Neural cell (in vitro differentiated cells): ENCODE measurements at regions not wholly inside any gene's neighbourhood (a gene's known extent, or its start where the extent isn't known, plus 50 kb on each side); places are given as distances from the start of the nearest gene placed in this dataset.

Experiments used
- H2AFZ ChIP-seq: fragments of 200-600, 300-800 bp; sonication (generic), shearing (Covaris generic); 2 replicates; pipeline ENCODE4 v1.6.0; 2014; ENCODE audit warnings: low read depth, mild to moderate bottlenecking, antibody characterized with exemption, low read length, moderate library complexity
- H3F3A ChIP-seq: fragments of 200-600 bp; shearing (Covaris generic); 2 replicates; pipeline ENCODE4 v1.6.1; 2016; ENCODE audit warnings: mild to moderate bottlenecking, moderate library complexity, mixed read lengths, antibody characterized with exemption, low read length; ENCODE audit not compliant: insufficient read depth, poor library complexity, severe bottlenecking
- H3K27ac ChIP-seq: fragments of 200-600, 300-800 bp; sonication (generic), shearing (Covaris generic); 2 replicates; pipeline ENCODE4 v1.5.1; 2014; ENCODE audit warnings: mild to moderate bottlenecking, low read length, moderate library complexity
- H3K27me3 ChIP-seq: fragments of 300-800, 200-600 bp; sonication (generic), shearing (Covaris generic); 2 replicates; pipeline ENCODE4 v1.6.0; 2014; ENCODE audit warnings: mild to moderate bottlenecking, low read depth, low read length, moderate library complexity; ENCODE audit not compliant: insufficient read depth
- H3K36me3 ChIP-seq: fragments of 300-800, 200-600 bp; sonication (generic), shearing (Covaris generic); 2 replicates; pipeline ENCODE4 v1.5.1; 2014; ENCODE audit warnings: mild to moderate bottlenecking, antibody characterized with exemption, low read length, moderate library complexity; ENCODE audit not compliant: insufficient read depth
- H3K4me2 ChIP-seq: fragments of 300-800, 200-600 bp; sonication (generic), shearing (Covaris generic); 2 replicates; pipeline ENCODE4 v1.6.0; 2014; ENCODE audit warnings: mild to moderate bottlenecking, low read length
- H3K4me3 ChIP-seq: fragments of 300-800, 200-600 bp; sonication (generic), shearing (Covaris generic); 2 replicates; pipeline ENCODE4 v1.5.1; 2014; ENCODE audit warnings: mild to moderate bottlenecking, low read length, moderate library complexity
- H3K79me2 ChIP-seq: fragments of 200-600 bp; shearing (Covaris generic); replicated peaks from 2 replicates; pipeline ENCODE4 v1.6.0; 2014; ENCODE audit warnings: mild to moderate bottlenecking, low read length, moderate library complexity; ENCODE audit not compliant: insufficient read depth
- H3K9ac ChIP-seq: fragments of 300-800, 200-600 bp; sonication (generic), shearing (Covaris generic); 2 replicates; pipeline ENCODE4 v1.6.1; 2016; ENCODE audit warnings: mild to moderate bottlenecking, low read length, mixed read lengths
- H3K9me2 ChIP-seq: fragments of 200-600 bp; shearing (Covaris generic); 2 replicates; pipeline ENCODE4 v1.6.1; 2016; ENCODE audit warnings: mild to moderate bottlenecking, low read length, mixed read lengths; ENCODE audit not compliant: insufficient read depth
- H3K9me3 ChIP-seq: fragments of 200-600, 300-800 bp; sonication (generic), shearing (Covaris generic); 2 replicates; pipeline ENCODE4 v1.6.1; 2016; ENCODE audit warnings: mild to moderate bottlenecking, mixed run types, low read length, moderate library complexity, mixed read lengths
- H4K20me1 ChIP-seq: fragments of 200-600 bp; shearing (Covaris generic); 2 replicates; pipeline ENCODE4 v1.6.1; 2016; ENCODE audit warnings: mild to moderate bottlenecking, mixed run types; ENCODE audit not compliant: insufficient read depth
- CTCF ChIP-seq: fragments of 450-650 bp; IDR thresholded peaks from 2 replicates; pipeline ENCODE4 v1.5.1; 2014; ENCODE audit warnings: antibody characterized with exemption, mild to moderate bottlenecking, moderate library complexity; ENCODE audit not compliant: poor library complexity, severe bottlenecking
- EP300 ChIP-seq: fragments of 450-650 bp; conservative IDR thresholded peaks from 2 replicates; pipeline ENCODE4 v1.6.1; 2014; ENCODE audit warnings: antibody characterized with exemption, mild to moderate bottlenecking, moderate library complexity; ENCODE audit not compliant: poor library complexity, severe bottlenecking
- EZH2 ChIP-seq: fragments of 200-600, 300-800 bp; shearing (Covaris generic), sonication (generic); IDR thresholded peaks from 2 replicates; pipeline ENCODE4 v1.6.1; 2014; ENCODE audit warnings: antibody characterized with exemption, low read length, borderline replicate concordance, mild to moderate bottlenecking; ENCODE audit not compliant: insufficient read depth, poor library complexity, severe bottlenecking
- MXI1 ChIP-seq: fragments of 450-650 bp; conservative IDR thresholded peaks from 2 replicates; pipeline ENCODE4 v1.6.1; 2014; ENCODE audit warnings: antibody characterized with exemption, mild to moderate bottlenecking; ENCODE audit not compliant: poor library complexity, severe bottlenecking
- POLR2AphosphoS5 ChIP-seq: IDR thresholded peaks from 2 replicates; pipeline ENCODE4 v1.6.1; 2012
- RAD21 ChIP-seq: fragments of 450-650 bp; conservative IDR thresholded peaks from 2 replicates; pipeline ENCODE4 v1.6.1; 2014; ENCODE audit warnings: antibody characterized with exemption, mild to moderate bottlenecking, moderate library complexity
- SMC3 ChIP-seq: fragments of 450-650 bp; conservative IDR thresholded peaks from 2 replicates; pipeline ENCODE4 v1.6.1; 2014; ENCODE audit warnings: antibody characterized with exemption, mild to moderate bottlenecking, moderate library complexity; ENCODE audit not compliant: poor library complexity
- TAF1 ChIP-seq: IDR thresholded peaks from 2 replicates; pipeline ENCODE4 v1.6.1; 2012; ENCODE audit warnings: low read depth
- TF ChIP-seq, protein P1 (sequence below): IDR thresholded peaks from 2 replicates; pipeline ENCODE4 v1.6.1; 2012; ENCODE audit warnings: borderline replicate concordance

GRCh38 chr10:81042647-81043046 is 504.9 kb downstream of the SH2D4B start:
- no peak overlapping the region for H3K27ac ChIP-seq
- no peaks in the 10 kb centered on the region for H3K9me3 ChIP-seq
- no peaks in the 10 kb centered on the region for H3K36me3 ChIP-seq
- H3F3A ChIP-seq, result no peaks in the 10 kb centered on the region
- no peak overlapping the region for H2AFZ ChIP-seq
- TF ChIP-seq POLR2AphosphoS5 (no peak), TAF1 (no peak), MXI1 (no peak)
- TF ChIP-seq, protein P1, sequence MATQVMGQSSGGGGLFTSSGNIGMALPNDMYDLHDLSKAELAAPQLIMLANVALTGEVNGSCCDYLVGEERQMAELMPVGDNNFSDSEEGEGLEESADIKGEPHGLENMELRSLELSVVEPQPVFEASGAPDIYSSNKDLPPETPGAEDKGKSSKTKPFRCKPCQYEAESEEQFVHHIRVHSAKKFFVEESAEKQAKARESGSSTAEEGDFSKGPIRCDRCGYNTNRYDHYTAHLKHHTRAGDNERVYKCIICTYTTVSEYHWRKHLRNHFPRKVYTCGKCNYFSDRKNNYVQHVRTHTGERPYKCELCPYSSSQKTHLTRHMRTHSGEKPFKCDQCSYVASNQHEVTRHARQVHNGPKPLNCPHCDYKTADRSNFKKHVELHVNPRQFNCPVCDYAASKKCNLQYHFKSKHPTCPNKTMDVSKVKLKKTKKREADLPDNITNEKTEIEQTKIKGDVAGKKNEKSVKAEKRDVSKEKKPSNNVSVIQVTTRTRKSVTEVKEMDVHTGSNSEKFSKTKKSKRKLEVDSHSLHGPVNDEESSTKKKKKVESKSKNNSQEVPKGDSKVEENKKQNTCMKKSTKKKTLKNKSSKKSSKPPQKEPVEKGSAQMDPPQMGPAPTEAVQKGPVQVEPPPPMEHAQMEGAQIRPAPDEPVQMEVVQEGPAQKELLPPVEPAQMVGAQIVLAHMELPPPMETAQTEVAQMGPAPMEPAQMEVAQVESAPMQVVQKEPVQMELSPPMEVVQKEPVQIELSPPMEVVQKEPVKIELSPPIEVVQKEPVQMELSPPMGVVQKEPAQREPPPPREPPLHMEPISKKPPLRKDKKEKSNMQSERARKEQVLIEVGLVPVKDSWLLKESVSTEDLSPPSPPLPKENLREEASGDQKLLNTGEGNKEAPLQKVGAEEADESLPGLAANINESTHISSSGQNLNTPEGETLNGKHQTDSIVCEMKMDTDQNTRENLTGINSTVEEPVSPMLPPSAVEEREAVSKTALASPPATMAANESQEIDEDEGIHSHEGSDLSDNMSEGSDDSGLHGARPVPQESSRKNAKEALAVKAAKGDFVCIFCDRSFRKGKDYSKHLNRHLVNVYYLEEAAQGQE, result no peak
- H3K4me3 ChIP-seq, result no peak overlapping the region
- H3K27me3 ChIP-seq, result no peaks in the 10 kb centered on the region
- no peak overlapping the region for H3K4me2 ChIP-seq
- H4K20me1 ChIP-seq, result no peaks in the 10 kb centered on the region
- H3K9me2 ChIP-seq, result no peaks in the 10 kb centered on the region
- no peaks in the 10 kb centered on the region for H3K79me2 ChIP-seq
- no peak overlapping the region for H3K9ac ChIP-seq

GRCh38 chr10:81065474-81065873 is 527.8 kb downstream of the SH2D4B start:
- no peak for TF ChIP-seq EP300
- no peak for TF ChIP-seq SMC3
- no peak for TF ChIP-seq RAD21
- TF ChIP-seq CTCF, result no peak
- TF ChIP-seq POLR2AphosphoS5, result no peak
- no peak for TF ChIP-seq EZH2
- TF ChIP-seq, protein P1, result no peak
- no peak for TF ChIP-seq MXI1
- TF ChIP-seq TAF1, result no peak
- Histone ChIP-seq H3K4me3 (no peak overlapping the region), H3K27ac (no peak overlapping the region), H3K9ac (no peak overlapping the region), H3K4me2 (no peak overlapping the region), H4K20me1 (no peaks in the 10 kb centered on the region), H3K9me3 (no peaks in the 10 kb centered on the region), H3K27me3 (no peaks in the 10 kb centered on the region), H3K9me2 (no peaks in the 10 kb centered on the region), H3F3A (no peaks in the 10 kb centered on the region), H3K36me3 (no peaks in the 10 kb centered on the region), H2AFZ (no peak overlapping the region), H3K79me2 (no peaks in the 10 kb centered on the region)
